Epithelial cell of proximal tubule (primary cell): ENCODE measurements at regions not wholly inside any gene's neighbourhood (a gene's known extent, or its start where the extent isn't known, plus 50 kb on each side); places are given as distances from the start of the nearest gene placed in this dataset.

Source experiments
- DNase-seq: peaks from one replicate; pipeline ENCODE4 v3.0.0-alpha.2; 2011; ENCODE audit warnings: low read depth
- H3K4me3 ChIP-seq: 2 replicates; pipeline ENCODE4 v1.5.1; 2011; ENCODE audit warnings: low read depth, mild to moderate bottlenecking, low read length
- TF ChIP-seq, protein P1 (sequence below): conservative IDR thresholded peaks from 2 replicates; pipeline ENCODE4 v1.5.1; 2012; ENCODE audit warnings: low read depth, mild to moderate bottlenecking, low read length

DNA sequence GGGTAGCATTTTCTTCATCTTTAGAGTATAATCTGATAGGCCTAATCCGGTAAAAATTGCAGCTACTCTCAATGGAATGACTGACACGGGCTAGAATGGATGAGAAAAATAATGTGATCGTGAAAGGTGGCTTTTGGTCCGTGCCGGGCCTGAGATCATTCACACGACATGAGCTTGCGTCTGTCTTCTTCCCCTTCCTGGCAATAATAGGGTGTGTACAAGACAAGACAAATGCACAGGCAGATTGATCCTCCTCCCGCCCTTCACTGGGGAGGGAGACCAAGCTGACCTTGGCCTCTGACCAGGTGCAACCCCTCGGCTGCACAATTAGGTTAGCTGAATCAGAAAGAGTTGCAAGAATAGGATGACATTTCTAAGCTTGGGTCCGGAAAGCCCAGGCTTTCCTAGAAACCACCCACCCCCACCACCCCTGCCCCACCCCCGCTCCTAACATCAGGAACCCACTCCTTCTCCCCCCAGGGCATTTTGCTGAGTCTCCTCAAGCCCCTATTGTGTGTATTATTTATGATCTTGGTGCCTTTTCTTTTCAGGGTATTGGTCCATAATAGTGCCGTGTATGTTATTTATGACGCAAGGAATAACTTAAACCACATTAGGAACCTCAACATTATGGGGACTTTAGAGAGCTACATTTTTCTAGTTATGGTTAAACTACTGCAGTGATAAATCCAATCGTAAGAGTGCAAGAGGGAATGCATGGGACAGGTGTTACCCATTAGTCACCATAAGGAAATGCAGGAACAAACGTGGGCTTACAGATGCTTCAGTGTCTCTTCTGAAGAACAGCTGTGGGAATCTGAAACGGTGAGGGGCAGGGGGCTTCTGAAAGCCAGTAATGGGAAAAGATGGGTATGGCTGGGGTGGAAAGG, 540.1 kb upstream of the PSMD7 start:
- TF ChIP-seq, protein P1, sequence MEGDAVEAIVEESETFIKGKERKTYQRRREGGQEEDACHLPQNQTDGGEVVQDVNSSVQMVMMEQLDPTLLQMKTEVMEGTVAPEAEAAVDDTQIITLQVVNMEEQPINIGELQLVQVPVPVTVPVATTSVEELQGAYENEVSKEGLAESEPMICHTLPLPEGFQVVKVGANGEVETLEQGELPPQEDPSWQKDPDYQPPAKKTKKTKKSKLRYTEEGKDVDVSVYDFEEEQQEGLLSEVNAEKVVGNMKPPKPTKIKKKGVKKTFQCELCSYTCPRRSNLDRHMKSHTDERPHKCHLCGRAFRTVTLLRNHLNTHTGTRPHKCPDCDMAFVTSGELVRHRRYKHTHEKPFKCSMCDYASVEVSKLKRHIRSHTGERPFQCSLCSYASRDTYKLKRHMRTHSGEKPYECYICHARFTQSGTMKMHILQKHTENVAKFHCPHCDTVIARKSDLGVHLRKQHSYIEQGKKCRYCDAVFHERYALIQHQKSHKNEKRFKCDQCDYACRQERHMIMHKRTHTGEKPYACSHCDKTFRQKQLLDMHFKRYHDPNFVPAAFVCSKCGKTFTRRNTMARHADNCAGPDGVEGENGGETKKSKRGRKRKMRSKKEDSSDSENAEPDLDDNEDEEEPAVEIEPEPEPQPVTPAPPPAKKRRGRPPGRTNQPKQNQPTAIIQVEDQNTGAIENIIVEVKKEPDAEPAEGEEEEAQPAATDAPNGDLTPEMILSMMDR: no peak
- H3K4me3 ChIP-seq: no peak overlapping the region
- no peak for DNase-seq

DNA sequence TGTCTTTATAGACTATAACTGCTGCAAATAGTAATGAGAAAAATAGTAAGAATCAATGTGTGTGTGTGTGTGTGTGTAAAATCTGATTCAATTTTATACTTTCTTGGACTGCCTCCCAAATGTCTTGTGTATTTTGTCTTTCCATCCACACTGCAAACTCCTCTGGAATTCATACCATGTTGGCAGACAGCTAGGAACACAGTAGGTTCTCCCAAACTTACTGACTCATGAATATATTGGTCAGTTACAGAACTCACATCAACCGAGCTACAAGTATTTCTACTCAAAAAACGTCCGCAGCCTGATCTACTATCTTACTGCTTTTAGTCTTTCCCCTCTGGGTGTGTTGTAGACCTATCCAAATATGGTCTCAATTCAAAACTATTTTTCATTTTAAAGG, 542.7 kb upstream of the PSMD7 start:
- no peak overlapping the region for H3K4me3 ChIP-seq
- TF ChIP-seq, protein P1: no peak
- no peak for DNase-seq

DNA sequence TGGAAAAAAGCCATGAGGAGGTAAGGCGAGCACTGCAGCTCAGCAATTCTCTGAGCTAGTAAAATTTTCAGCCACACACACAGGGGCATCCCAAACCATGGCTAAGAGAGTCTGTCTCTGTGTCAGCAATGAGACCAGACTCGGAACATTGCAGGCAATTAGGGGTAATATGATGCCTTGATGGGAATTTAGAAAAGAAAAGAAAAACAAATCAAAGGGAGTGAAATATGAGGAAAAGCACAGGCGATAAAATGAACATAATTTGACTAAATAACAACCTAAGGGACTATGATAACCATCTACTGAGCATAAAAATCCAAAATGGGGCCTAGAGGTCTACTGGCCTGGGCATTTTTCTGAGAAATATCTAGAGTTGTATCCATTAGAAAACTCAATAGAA, 546.0 kb upstream of the PSMD7 start:
- no peak for DNase-seq
- TF ChIP-seq, protein P1: no peak
- H3K4me3 ChIP-seq: no peak overlapping the region

DNA sequence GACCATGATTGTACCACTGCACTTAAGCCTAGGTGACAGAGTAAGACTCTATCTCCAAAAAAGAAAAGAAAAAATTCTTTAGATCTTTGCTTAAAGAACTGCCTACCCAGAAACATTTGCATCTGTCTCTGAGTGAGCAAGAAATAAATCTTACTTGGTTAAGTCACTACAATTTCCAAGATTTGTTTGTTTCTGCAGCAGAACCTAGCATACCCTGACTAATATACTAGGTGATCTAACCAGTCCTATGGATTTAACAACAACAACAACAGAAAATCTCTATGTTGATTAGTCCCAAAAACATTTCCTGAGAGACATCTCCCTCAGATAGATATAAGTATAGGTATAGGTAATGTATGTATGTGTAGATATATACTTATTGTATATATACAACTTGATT, 549.3 kb upstream of the PSMD7 start:
- no peak overlapping the region for H3K4me3 ChIP-seq
- no peak for DNase-seq
- TF ChIP-seq, protein P1: no peak

DNA sequence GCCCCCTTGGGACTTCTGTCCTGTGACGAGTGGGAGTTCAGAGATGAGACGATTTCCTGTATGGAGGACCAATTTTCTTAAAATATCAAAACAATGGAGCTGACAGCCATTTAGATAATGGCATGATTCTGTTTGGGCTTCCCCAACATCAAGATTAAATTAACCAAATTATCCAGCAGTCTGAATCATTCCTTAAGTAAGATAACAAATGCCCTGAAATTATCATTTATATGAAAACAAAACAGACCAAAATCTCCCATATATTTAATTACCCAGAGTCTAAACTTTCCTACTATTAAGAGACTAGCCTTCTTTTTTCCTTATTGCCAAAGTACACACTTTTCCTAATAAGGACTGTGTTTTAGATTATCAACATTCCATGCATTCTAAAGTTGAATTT, 550.1 kb upstream of the PSMD7 start:
- DNase-seq: no peak
- TF ChIP-seq, protein P1: no peak
- H3K4me3 ChIP-seq: no peak overlapping the region

- no peak for DNase-seq
- TF ChIP-seq, protein P1: no peak
- no peak overlapping the region for H3K4me3 ChIP-seq
Observed at GRCh38 chr16:73743665-73744496, 552.7 kb upstream of the PSMD7 start.
